CMK (cell line): ENCODE measurements at regions not wholly inside any gene's neighbourhood (a gene's known extent, or its start where the extent isn't known, plus 50 kb on each side); places are given as distances from the start of the nearest gene placed in this dataset.

Source experiments
- DNase-seq: peaks from one replicate; pipeline ENCODE4 v3.0.0-alpha.2; 2010; ENCODE audit warnings: low read depth

DNA sequence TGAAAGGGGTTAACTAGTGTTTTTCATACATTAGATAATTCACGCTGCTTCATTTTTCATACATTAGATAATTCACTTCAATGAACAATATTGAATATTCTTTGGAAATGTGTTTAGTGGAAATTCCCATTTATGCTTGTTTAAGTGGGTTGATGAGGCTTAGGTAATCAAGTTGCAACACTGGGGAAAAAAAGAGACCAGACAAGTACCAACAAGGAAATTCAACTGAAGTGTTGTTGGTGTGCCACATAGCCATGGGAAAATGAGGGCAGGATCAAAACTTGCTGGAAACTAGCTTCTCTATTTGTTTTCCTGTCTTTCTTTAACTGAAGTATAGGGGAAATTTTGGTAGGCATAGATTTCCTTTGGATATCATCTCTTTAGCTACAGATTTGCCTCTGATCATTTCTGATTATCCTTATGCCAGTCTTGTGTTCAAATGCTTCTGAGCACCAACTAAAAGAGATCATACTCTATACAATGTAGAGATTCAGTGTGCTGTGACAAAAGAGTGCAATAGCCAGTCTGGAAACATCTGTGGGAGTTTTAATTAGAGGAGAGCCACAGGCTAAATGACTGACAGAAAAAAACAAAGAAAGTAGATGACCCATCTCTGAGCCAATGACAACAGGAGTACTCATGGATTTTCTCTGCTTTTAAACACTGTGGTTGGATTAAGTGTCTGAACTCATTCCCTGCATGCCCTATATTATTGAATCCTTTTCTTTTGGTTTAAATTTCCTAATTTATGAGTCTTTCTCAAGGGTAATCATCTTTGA is 67.6 kb upstream of the CTSC start:
- no peak for DNase-seq

DNA sequence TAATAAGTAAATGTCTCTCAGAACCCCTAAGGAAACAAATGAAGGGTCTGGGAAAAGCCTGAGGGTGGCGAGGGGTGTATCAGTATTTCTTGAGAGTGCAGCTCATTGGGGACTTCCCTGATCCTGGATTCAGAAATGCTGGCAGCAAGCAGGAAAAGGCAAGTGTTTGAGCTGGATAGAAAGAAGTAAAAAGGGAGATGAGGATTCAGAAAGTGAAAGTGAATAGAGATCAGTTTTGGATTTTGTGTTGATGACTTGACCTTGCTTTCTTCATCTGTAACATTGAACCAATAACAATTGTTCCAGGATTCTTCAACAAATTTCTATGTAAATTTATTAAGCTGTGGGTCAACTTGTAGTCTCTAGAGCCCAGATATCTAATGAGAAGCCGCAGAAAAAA is 66.9 kb upstream of the CTSC start:
- DNase-seq, result no peak

- no peak for DNase-seq
Observed at GRCh38 chr11:88402784-88403183, 65.2 kb upstream of the CTSC start.

DNA sequence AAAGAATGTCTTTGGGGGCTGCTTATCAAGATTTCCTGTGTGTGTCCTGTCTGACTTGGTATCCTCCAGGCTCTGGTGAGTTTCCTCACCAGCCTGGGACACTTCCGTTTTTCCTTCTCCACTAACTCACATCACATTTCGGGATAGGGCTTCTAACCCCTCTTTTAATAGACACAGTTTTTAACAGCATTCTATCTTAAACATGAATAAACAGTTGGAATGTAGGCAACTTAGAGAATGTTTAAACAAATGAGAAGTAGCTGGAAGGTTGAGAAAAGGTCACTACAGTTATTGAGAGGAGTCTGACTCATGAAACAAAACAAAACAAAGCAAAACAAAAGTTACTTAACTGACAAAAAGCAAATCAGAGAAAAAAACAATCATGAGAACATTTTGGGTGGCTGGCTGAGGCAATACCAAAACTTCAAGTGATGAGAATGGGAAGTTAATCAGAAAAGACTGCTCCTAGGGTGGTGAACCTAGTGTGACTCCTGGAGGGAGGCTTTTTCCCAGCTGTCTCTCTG is 64.7 kb upstream of the CTSC start:
- no peak for DNase-seq

DNA sequence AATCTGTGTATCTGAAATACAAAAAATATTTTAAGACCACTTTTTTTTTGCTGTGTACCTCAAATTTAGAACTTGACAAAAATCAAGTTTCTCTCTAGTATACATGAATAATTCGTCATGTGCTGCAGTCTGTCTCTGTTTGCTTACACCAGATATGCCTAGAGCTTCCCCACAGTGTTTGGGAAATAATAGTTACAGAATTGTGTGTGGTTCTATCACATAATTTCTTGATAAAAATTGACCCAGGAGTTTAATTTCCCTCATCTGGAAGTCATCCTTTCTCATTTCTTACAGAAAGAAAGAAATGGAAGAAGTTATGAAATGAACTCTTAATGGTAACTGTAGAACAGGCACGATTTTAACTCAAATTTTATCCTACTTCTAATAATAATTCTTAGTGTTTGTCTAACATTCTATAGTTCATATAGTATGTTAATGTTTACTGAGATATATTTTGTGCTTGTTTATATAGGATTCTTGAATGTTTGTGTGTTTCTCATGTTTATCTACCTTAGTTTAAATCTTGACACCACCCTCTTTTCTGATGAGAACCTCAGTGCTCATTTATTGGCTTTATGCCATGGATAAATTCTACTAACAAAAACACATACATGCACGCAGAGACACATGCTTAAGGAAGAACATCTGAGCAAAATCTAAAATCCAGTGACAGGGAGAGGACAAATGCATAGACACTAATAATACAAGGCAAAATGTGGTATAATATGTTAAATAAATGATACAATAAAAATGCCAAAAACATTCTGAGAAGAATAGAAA is 61.4 kb upstream of the CTSC start:
- no peak for DNase-seq

DNA sequence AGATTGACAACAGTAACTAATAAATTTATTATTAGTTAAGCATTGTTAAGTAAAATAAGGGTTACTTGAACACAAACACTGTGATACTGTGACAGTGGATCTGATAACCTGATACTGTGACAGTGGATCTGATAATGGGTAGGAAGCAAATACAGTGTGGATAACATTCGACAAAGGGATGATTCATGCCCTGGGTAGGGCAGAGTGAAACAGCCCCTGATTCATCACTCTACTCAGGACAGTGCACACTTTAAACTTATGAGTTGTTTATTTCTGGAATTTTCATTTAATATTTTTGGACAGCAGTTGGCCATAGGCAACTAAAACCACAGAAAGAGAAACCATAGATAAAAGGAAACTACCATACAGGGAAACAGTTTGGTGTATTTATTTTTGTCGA is 60.8 kb upstream of the CTSC start:
- no peak for DNase-seq

DNA sequence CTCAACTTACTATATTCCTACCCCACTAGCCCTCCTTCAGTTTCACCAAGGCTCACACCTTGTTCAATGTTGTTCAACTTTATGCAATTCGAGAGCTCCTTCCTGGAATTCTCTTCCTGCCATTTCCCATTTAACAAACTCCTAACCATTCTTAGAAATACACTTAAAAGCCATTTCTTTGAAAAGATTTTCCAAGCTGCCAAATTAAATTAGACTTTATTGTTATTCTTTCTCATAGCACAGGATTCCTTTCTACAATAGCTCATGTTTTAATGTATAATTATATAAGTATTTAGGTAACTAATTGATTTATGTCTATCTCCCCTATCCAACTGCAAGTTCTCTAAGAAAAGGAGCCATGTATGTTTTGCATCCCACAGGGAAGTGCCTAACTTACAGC is 52.7 kb upstream of the CTSC start:
- DNase-seq, result no peak

DNA sequence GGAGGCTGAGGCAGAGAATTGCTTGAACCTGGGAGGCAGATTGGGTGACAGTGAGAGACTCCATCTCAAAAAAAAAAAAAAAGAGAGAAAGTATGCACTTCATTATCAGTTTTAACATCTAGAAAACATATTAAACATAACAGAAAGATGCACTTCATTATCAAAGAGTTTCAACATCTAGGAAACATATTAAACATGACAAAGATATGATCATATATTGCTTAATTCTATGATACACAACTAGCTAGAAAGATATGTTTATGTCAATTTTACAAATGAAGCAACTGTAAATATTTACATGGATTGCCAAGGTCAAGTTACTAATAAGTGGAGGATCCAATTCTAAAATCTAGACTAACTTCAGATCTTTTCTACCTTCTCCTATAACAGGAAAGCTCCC is 50.4 kb upstream of the CTSC start:
- no peak for DNase-seq
